ENCODE measurements at regions not wholly inside any gene's neighbourhood (a gene's known extent, or its start where the extent isn't known, plus 50 kb on each side); places are given as distances from the start of the nearest gene placed in this dataset.
"Not testable (repeated sequence)": the region's sequence is repeated elsewhere in the genome, so short reads cannot be mapped to it uniquely, and the experiment has no call there.

GRCh38 chr9:22170556-22170955, 161.5 kb upstream of the CDKN2B start:
- peak overlapping the region in 1 of 2 donors; percentile 60 for H3K27ac ChIP-seq
- intact Hi-C loops (cut with DNase I): no loop called here

GRCh38 chr9:22170990-22171670, 162.0 kb upstream of the CDKN2B start:
- Histone ChIP-seq H3K27me3 (no peaks in the 10 kb centered on the region), H3K36me3 (no peaks in the 10 kb centered on the region), H3K27ac (no peak overlapping the region), H3K4me3 (no peak overlapping the region), H3K9me3 (no peaks in the 10 kb centered on the region), H3K4me1 (peaks cover 0 to 20% of the 10 kb centered on the region in 2 donors)
- intact Hi-C loops (cut with DNase I): no loop called here
- DNase-seq (no peak), ATAC-seq (no peak)
- TF ChIP-seq CTCF (IDR thresholded peaks at IDR 0.05): no peak

More at GRCh38 chr9:22170556-22170955, 161.5 kb upstream of the CDKN2B start:
- Histone ChIP-seq H3K27me3 (no peaks in the 10 kb centered on the region), H3K9me3 (no peaks in the 10 kb centered on the region), H3K4me1 (peaks cover 0 to 20% of the 10 kb centered on the region in 2 donors), H3K4me3 (no peak overlapping the region), H3K36me3 (no peaks in the 10 kb centered on the region)
- no peak for ATAC-seq
- DNase-seq: no peak
- no peak for TF ChIP-seq CTCF (IDR thresholded peaks at IDR 0.05)

DNA sequence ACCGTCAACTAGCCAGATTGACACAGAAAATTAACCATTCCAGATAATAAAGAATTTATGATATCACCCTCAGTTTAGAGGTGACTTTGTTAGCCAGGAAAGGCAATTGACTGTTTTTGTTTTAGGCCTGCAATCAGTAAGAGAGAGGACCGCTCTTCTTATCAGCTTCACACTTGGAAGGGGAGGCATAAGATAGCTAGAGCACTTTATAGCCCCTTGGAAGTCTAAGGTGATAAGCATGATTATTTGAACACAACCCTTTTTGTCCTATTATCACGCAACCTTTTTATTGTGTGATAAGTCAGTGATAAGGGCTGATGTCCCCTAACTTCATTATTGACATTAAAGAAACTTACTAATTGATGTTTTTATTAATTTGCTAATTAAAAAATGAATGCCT, 162.6 kb upstream of the CDKN2B start:
- Histone ChIP-seq H3K9me3 (no peaks in the 10 kb centered on the region), H3K36me3 (no peaks in the 10 kb centered on the region), H3K27me3 (no peaks in the 10 kb centered on the region), H3K4me3 (no peak overlapping the region), H3K27ac (no peak overlapping the region), H3K4me1 (peaks cover 0 to 20% of the 10 kb centered on the region in 2 donors)
- ATAC-seq (no peak), DNase-seq (no peak)
- intact Hi-C loops (cut with DNase I): no loop called here
- TF ChIP-seq CTCF (IDR thresholded peaks at IDR 0.05): no peak

GRCh38 chr9:22173908-22174307, 164.8 kb upstream of the CDKN2B start:
- Histone ChIP-seq H3K4me1 (peaks cover 0 to 20% of the 10 kb centered on the region in 2 donors), H3K27me3 (no peaks in the 10 kb centered on the region), H3K36me3 (no peaks in the 10 kb centered on the region), H3K9me3 (peaks cover 0 to 3% of the 10 kb centered on the region in 2 donors), H3K4me3 (no peak overlapping the region), H3K27ac (no peak overlapping the region)
- DNase-seq (no peak), ATAC-seq (no peak)
- intact Hi-C loops (cut with DNase I): no loop called here
- no peak for TF ChIP-seq CTCF (IDR thresholded peaks at IDR 0.05)

DNA sequence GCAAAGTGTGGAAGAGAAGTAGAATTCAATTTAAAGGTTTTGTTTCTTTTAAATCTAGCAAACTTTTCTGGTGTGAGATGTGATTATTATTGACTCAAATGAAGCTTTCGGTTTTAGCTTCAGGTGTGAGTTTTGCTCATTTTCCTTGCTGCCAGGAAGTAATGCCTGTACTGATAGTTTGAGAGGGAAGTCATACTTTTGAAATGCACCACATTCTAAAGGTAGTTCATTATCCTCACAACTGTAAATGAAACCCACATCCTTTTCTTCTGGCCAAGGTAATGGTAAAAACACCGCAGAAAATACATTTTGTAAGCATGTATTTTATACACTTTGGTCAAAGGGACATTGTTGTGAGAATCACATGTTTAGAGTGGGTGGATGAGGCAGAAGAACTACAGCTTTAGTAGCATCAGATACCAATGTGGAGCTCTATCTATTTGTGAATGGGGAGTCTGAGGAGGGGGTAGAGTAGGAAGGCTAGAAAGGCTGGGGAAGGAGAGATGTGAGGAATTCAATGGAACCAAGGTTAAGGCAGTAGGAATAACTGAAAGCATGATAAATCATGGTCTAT, 167.0 kb upstream of the CDKN2B start:
- Histone ChIP-seq H3K4me1 (peaks cover 0 to 6% of the 10 kb centered on the region in 2 donors), H3K4me3 (no peak overlapping the region), H3K36me3 (no peaks in the 10 kb centered on the region), H3K27me3 (no peaks in the 10 kb centered on the region), H3K27ac (no peak overlapping the region), H3K9me3 (peaks cover 0 to 4% of the 10 kb centered on the region in 2 donors)
- ATAC-seq (no peak), DNase-seq (no peak)
- intact Hi-C loops (cut with DNase I): no loop called here
- no peak for TF ChIP-seq CTCF (IDR thresholded peaks at IDR 0.05)

- H3K27ac ChIP-seq; H3K4me3 ChIP-seq; H3K9me3 ChIP-seq; H3K4me1 ChIP-seq; DNase-seq; H3K27me3 ChIP-seq; ATAC-seq; intact Hi-C loops (cut with DNase I); H3K36me3 ChIP-seq: not testable (repeated sequence)
Observed at GRCh38 chr9:22181021-22181420, 171.9 kb upstream of the CDKN2B start.
